HG02678 (cell line): ENCODE measurements at regions not wholly inside any gene's neighbourhood (a gene's known extent, or its start where the extent isn't known, plus 50 kb on each side); places are given as distances from the start of the nearest gene placed in this dataset.
"Not testable (repeated sequence)": the region's sequence is repeated elsewhere in the genome, so short reads cannot be mapped to it uniquely, and the experiment has no call there.

Experiments used
- ATAC-seq: cut with Tn5 transposase; IDR thresholded peaks from one replicate; pipeline ENCODE4 v1.9.1; 2021; ENCODE audit warnings: mild to moderate bottlenecking, moderate library complexity; ENCODE audit not compliant: unreplicated experiment

- no peak for ATAC-seq
Measured at GRCh38 chr21:21845901-21846300, 847.7 kb downstream of the NCAM2 start.

- no peak for ATAC-seq
Measured at GRCh38 chr21:21851205-21851604, 853.0 kb downstream of the NCAM2 start.

DNA sequence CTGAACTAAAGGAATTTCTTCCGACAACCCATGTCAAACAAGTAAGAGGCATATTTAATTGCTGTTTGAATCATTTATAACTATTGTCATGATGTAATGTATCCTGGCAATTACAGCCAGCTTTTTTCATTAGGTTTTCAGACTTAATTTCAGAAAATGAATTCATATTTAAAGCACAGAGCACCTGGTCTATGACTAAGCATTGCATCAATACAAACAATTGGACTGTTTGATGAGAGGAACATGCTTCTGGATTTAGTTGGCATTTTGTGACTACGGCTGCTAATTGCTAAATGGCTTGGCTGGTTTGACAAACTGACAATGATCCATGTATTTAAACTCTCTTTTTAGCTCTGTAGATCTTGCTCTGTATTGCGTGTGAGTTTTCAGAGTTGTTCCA is 853.4 kb downstream of the NCAM2 start:
- ATAC-seq, result no peak

- ATAC-seq, result no peak
Measured at GRCh38 chr21:21858502-21859334, 860.5 kb downstream of the NCAM2 start.

- ATAC-seq, result no peak
Measured at GRCh38 chr21:21860888-21861287, 862.7 kb downstream of the NCAM2 start.

DNA sequence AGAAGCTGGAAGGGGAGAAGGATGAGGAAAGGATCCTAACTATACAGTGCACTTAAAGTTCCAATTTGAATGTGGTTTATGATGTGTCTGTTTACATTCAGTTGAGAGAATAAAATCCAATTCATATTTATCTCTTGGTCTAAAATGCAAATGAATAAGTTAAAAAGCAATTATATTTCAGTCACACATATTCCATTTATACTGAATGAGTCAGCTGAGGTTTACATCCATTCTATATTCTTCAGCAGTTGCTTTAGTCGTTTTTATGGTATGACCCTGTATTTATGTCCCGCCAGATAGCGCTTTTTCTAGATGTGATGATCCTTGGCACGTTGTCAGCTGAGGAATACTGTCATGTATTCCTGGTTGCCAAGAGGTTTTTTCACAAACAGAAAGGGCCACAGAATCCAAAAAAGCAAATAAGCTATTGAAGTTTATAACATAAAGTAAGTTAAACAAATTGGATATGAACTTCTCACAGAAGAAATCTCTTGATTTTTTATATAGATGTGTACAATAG is 866.2 kb downstream of the NCAM2 start:
- no peak for ATAC-seq

DNA sequence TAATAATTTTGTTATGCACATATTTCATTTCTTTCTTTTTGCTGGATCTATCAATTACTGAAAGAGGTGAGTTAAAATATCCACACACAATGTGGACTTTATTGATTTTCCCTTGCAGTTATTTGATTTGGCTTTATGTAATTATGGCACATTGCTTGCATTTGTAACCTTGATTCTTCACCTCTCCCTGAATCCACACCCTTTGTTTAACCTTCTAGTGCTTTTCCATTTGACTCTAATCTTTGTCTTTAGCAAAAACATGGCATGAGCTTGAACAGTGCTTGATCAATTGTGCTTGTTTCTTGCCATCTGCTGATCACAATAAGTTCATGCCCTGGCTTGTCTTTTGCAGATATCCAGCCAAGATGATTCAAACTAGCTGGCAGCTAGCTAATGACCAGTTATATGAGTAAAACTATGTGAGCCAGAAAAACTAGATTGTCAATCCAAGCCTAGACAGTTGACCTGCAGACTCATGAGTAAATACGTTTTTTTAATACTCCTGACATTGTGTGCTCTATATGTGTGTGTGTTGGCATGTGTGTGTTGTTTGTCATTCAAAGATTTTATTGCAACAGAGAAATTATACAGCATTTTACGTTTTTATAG is 899.2 kb downstream of the NCAM2 start:
- no peak for ATAC-seq

DNA sequence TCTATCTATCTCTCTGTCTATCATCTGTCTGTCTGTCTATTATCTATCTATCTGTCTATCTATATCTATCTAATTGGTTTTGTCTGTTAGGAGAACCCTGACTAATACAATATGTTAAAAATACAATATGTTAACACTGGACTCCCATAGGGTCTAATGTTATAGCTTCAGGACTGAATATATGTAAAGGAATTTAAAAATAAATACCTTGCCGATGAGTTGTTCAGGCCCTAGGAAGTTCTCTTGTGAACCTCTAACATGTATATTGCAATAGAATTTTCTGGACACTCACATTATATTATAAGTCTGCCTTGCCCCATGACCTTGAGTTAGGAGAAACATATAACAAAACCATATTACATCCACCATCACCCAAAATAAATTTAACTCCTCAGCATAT is 900.6 kb downstream of the NCAM2 start:
- ATAC-seq, result no peak

DNA sequence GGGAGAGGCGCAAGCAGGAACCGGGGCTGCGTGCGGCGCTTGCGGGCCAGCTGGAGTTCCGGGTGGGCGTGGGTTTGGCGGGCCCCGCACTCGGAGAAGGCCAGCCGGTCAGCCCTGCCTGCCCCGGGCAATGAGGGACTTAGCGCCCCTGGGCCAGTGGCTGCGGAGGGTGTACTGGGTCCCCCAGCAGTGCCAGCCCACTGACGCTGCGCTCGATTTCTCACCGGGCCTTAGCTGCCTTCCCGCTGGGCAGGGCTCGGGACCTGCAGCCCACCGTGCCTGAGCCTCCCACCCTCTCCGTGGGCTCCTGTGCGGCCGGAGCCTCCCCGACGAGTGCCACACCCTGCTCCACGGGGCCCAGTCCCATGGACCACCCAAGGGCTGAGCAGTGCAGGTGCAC is 904.2 kb downstream of the NCAM2 start:
- ATAC-seq, result not testable (repeated sequence)

DNA sequence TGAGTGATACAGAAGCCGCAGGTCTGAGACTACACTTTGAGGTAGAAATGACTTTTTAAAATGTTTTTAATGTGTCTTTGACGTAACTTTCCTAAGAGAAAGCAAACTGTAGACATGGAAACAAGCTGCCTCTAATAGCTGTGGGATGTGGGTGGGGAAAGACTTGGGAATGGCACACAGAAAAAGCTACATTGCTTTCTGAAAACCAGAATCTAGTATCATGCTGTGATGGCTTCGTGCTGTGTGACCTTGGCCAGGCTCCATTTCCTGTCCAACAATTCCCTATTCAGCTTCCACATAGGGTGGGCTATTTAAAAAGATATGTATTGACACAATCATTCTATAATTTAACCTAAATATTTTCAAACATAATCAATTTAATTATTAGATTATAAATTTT is 909.1 kb downstream of the NCAM2 start:
- ATAC-seq, result no peak

DNA sequence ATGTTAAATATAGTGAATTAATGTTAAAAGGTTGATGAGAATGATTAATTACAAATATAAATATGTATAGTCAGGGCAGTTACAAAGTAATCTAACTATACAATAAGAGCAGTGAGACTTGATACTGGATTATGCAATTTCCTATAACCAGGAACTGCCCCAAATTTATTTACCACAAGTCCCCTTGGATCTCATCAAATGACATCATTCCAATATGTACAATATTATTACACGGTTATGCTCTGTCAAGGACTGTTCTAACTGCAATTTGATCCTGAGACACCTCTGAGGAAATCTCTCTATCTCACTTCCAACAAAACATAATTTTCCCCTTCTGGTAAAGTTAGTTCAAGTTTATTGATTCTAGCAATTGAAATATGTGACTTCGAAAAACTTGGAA is 917.6 kb downstream of the NCAM2 start:
- ATAC-seq, result no peak

DNA sequence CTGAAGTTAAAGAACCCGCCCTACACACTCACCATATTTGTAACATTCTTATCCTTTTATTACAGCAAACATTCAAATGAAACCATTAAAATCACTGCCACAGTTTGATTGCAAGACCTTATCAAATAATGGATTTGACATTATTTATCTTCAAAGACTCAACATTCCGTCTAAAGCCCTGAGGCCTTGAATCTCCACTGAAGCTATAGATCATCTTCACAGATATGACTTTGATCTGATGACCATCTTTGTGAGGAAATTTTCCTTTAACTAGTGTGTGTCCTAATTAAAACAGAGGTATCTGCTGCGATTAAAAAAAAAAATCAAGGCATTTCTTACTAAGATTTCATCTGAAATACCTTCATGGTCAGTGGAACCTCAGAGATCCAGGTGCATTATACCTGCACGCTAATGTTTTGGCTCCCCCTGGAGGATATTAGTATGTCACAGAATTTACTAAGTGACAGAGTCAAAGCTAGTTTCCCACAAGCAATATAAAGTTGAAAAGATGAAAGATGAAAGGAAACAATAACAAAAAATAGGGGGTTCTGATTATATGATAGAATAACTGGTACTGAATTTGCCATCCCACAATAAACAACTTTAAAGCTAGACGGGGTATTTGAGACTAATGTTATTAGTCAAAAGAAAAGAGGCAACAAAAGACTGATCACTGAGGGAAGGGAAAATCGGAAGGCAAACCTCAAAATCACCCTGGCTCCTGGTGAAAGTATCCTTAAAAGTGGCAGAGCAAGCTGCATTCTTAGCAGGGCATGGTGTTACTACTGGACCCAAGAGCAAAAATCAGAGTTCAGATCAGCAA is 923.4 kb downstream of the NCAM2 start:
- ATAC-seq, result no peak

GRCh38 chr21:21929226-21929625 is 931.0 kb downstream of the NCAM2 start:
- ATAC-seq, result no peak

GRCh38 chr21:21929789-21930188 is 931.6 kb downstream of the NCAM2 start:
- ATAC-seq, result no peak

GRCh38 chr21:21952566-21952965 is 954.4 kb downstream of the NCAM2 start:
- no peak for ATAC-seq

DNA sequence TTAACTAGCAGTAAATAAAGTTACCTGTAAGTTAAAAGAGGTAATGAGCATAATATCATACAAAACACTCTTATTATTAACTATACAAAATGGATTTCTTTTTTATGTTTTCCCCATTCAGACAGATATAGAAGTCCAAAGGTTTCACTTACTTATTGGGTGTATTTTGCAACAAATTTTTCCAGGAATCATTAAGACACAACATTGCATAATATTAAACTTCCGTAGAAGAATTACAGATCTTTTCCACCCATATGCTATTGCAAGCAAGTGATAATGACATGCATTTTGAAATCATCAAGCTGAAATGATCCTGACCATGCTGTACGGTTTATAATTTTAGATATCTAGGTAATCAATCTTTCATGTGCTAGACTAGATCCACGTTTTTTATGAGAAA is 957.0 kb downstream of the NCAM2 start:
- ATAC-seq, result no peak

DNA sequence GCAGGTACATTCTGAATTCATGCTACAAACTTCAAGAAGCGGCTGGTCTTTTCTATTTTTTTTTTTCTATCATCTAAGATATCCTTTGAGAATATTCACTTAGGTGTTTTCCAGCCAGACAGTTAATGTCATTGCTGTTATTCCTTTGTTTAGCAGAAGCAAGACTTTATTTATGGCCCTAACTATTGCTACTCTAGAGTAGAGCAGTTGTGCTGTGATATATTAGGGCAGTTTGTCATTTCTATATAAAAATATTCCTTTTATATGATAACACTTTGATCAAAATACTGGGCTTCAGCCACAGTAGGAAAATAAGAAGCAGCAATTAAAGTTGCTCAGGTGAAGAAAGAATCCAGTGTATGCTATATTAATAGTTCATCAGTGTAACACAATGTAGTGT is 959.3 kb downstream of the NCAM2 start:
- ATAC-seq, result no peak

GRCh38 chr21:21963911-21964310 is 965.7 kb downstream of the NCAM2 start:
- ATAC-seq, result no peak

DNA sequence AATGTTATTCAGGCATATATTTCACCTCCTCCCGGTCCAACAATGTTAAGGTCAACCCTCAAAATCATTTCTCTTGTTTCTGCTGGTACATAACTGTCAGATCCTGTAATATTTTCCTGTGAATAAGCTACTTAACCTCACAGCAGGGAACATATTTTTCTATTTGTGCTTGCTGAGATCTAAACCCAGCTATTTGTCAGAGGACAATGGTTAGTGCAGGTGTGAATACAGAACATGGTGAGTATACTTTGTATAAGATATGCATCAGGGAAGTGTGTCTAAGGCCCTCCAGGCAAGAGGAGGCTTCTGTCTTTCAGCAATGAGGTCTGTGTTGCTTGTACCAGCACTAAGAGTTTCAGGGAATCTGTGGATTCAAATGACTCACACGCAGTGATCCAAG is 970.6 kb downstream of the NCAM2 start:
- ATAC-seq, result no peak

DNA sequence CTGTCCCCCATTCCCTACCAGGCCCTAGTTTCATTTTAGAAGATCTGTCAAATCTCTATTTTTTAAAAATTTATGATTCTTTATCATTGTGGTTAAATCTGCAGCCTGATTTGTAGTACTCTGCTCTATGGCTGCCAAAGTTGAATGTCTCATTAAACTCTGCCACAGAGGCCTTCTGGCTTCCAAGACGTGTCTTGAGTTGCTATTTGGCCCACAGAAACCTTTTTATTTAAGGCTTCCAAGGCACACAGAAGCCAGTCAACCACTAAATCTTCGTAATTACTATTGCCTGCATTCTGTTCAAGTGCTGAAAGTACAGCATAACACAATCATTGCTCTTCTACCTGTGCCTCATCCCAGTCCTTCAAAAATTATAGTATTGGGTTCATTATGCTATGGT is 971.0 kb downstream of the NCAM2 start:
- ATAC-seq, result no peak

DNA sequence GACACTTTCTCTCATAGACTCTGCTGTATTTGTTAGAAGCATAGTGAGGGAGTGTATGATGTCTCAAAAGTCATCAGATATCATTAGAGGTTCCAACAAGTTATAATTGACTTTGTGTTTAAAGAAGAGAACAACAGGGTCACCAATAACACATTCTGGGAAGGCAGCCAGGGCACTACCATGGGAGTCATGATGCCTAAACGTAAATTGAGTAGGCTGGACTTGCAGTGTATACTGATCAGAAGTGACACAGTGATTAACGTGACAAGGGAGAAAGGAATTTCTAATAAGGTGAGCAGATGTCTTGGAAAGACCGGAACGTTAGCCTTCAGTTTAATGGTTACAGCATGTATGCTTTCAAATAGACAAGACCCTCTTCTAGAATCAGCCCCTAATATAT is 973.2 kb downstream of the NCAM2 start:
- no peak for ATAC-seq

- ATAC-seq, result no peak
Measured at GRCh38 chr21:21973806-21974205, 975.6 kb downstream of the NCAM2 start.
